ENCODE measurements at regions not wholly inside any gene's neighbourhood (a gene's known extent, or its start where the extent isn't known, plus 50 kb on each side); places are given as distances from the start of the nearest gene placed in this dataset.

DNA sequence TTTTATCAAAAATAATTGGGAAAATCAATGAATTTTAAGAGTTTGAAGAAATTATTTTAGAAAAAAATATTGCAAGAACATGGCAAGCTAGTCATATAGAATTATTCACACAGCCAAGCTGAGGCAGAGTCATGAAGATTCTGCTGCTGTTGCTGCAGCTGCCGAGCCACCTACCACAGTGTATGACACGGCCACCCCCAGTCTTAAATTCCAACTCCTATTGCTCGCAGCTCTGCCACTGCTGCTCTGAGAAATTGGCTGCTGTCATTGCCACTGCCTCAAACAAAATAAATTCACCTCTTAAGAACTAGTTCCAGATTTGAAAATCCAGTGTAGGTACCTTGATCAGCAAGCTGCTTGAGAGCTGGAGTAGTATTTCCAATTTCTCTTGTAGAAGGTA, 1318.8 kb upstream of the ACO1 start:
- BruUV-seq (replicated peaks) = no TSS peak
- no peak overlapping the region for H3K9ac ChIP-seq (ENCODE audit: low read length)
- no peak overlapping the region for H3K4me3 ChIP-seq (replicated peaks in 1 of 2; ENCODE audit: low read depth in 1 of 2, low read length in 2 of 2)
- H3K4me1 ChIP-seq (ENCODE audit: control insufficient read depth in 1 of 2, insufficient read depth in 2 of 2, low read length in 2 of 2) = no peaks in the 10 kb centered on the region
- DNase-seq (ENCODE audit: low read depth, low spot score) (no peak), ATAC-seq (no peak)
- H3K27ac ChIP-seq (ENCODE audit: low read depth, low read length) = no peak overlapping the region
- ChIA-PET CTCF (no interaction called here), POLR2A (no interaction called here), RAD21 (ENCODE audit: low non-redundant PET in 1 of 2, low total read pairs in 2 of 2, uncharacterized antibody in 2 of 2, unreplicated experiment in 2 of 2) (no interaction called here)
- H3K9me3 ChIP-seq (ENCODE audit: control insufficient read depth in 1 of 2, insufficient read depth in 1 of 2, low read depth in 1 of 2, low read length in 2 of 2) = no peaks in the 10 kb centered on the region
- intact Hi-C loops (cut with micrococcal nuclease) = no loop called here
- H3K79me2 ChIP-seq (ENCODE audit: insufficient read depth, low read length) = no peaks in the 10 kb centered on the region
- H3K36me3 ChIP-seq (ENCODE audit: control insufficient read depth in 1 of 2, insufficient read depth in 2 of 2, low read length in 2 of 2) = no peaks in the 10 kb centered on the region
- H4K20me1 ChIP-seq (ENCODE audit: insufficient read depth) = no peaks in the 10 kb centered on the region
- H3K27me3 ChIP-seq (ENCODE audit: insufficient read depth, low read length) = no peaks in the 10 kb centered on the region
- TF ChIP-seq, protein P1, sequence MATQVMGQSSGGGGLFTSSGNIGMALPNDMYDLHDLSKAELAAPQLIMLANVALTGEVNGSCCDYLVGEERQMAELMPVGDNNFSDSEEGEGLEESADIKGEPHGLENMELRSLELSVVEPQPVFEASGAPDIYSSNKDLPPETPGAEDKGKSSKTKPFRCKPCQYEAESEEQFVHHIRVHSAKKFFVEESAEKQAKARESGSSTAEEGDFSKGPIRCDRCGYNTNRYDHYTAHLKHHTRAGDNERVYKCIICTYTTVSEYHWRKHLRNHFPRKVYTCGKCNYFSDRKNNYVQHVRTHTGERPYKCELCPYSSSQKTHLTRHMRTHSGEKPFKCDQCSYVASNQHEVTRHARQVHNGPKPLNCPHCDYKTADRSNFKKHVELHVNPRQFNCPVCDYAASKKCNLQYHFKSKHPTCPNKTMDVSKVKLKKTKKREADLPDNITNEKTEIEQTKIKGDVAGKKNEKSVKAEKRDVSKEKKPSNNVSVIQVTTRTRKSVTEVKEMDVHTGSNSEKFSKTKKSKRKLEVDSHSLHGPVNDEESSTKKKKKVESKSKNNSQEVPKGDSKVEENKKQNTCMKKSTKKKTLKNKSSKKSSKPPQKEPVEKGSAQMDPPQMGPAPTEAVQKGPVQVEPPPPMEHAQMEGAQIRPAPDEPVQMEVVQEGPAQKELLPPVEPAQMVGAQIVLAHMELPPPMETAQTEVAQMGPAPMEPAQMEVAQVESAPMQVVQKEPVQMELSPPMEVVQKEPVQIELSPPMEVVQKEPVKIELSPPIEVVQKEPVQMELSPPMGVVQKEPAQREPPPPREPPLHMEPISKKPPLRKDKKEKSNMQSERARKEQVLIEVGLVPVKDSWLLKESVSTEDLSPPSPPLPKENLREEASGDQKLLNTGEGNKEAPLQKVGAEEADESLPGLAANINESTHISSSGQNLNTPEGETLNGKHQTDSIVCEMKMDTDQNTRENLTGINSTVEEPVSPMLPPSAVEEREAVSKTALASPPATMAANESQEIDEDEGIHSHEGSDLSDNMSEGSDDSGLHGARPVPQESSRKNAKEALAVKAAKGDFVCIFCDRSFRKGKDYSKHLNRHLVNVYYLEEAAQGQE (IDR thresholded peaks at IDR 0.05; ENCODE audit: low read depth) = no peak
- TF ChIP-seq SIN3A (IDR thresholded peaks at IDR 0.05; ENCODE audit: low read depth) (no peak), POLR2AphosphoS5 (IDR thresholded peaks at IDR 0.05; ENCODE audit: low read depth, low read length) (no peak), CBX3 (IDR thresholded peaks at IDR 0.05; ENCODE audit: low read depth) (no peak)
- H3K4me2 ChIP-seq (ENCODE audit: low read length) = no peak overlapping the region
- no peaks in the 10 kb centered on the region for H3K9me2 ChIP-seq (ENCODE audit: insufficient read depth)
- H2AFZ ChIP-seq (ENCODE audit: low read depth, low read length, poor library complexity, severe bottlenecking) = no peak overlapping the region

DNA sequence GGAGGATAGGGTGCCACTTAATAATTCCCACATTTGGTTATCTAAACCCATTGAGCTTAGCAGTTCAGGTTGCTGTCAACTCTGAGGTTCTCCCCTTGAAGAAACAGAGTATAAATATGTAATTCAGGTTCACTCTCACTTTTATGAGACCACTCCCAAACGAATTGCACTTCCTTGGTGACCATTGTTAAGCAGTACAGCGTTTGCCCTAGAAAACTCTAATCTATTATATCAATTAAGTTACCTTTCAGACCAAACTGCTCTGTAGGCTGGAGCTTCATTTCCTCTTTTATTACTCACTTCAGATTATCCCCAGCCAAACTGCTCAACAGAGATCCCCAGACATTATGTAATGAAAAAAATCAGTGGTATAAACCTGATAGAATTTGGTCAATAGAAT, 1317.0 kb upstream of the ACO1 start:
- no peaks in the 10 kb centered on the region for H3K27me3 ChIP-seq (ENCODE audit: insufficient read depth, low read length)
- no TSS peak for BruUV-seq (replicated peaks)
- RAD21 ChIA-PET (ENCODE audit: low non-redundant PET in 1 of 2, low total read pairs in 2 of 2, uncharacterized antibody in 2 of 2, unreplicated experiment in 2 of 2) = no interaction called here
- TF ChIP-seq YY1 (IDR thresholded peaks at IDR 0.05; ENCODE audit: extremely low read depth, insufficient replicate concordance, low read depth, low read length) (no peak), ATF3 (IDR thresholded peaks at IDR 0.05) (no peak), ZFX (IDR thresholded peaks at IDR 0.05) (no peak), POLR2AphosphoS5 (IDR thresholded peaks at IDR 0.05; ENCODE audit: low read depth, low read length) (no peak), SP1 (IDR thresholded peaks at IDR 0.05; ENCODE audit: low read depth) (no peak), SIN3A (IDR thresholded peaks at IDR 0.05; ENCODE audit: low read depth) (no peak), ZBTB33 (IDR thresholded peaks at IDR 0.05; ENCODE audit: extremely low read depth, insufficient replicate concordance, low read length) (no peak)
- TF ChIP-seq, protein P2, sequence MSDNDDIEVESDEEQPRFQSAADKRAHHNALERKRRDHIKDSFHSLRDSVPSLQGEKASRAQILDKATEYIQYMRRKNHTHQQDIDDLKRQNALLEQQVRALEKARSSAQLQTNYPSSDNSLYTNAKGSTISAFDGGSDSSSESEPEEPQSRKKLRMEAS (IDR thresholded peaks at IDR 0.05) = no peak
- TF ChIP-seq, protein P1 (IDR thresholded peaks at IDR 0.05; ENCODE audit: low read depth) = no peak

More for the DNA sequence above, 1317.0 kb upstream of the ACO1 start:
- Histone ChIP-seq H3K4me1 (ENCODE audit: control insufficient read depth in 1 of 2, insufficient read depth in 2 of 2, low read length in 2 of 2) (no peaks in the 10 kb centered on the region), H3K79me2 (ENCODE audit: insufficient read depth, low read length) (no peaks in the 10 kb centered on the region), H4K20me1 (ENCODE audit: insufficient read depth) (no peaks in the 10 kb centered on the region), H3K9me3 (ENCODE audit: control insufficient read depth in 1 of 2, insufficient read depth in 1 of 2, low read depth in 1 of 2, low read length in 2 of 2) (peaks cover 0 to 4% of the 10 kb centered on the region in 2 experiments; a peak in 1 of 4 replicates), H3K27ac (ENCODE audit: low read depth, low read length) (no peak overlapping the region), H3K9me2 (ENCODE audit: insufficient read depth) (no peaks in the 10 kb centered on the region), H3K36me3 (ENCODE audit: control insufficient read depth in 1 of 2, insufficient read depth in 2 of 2, low read length in 2 of 2) (no peaks in the 10 kb centered on the region), H3K4me2 (ENCODE audit: low read length) (no peak overlapping the region), H2AFZ (ENCODE audit: low read depth, low read length, poor library complexity, severe bottlenecking) (no peak overlapping the region), H3K4me3 (replicated peaks in 1 of 2; ENCODE audit: low read depth in 1 of 2, low read length in 2 of 2) (no peak overlapping the region), H3K9ac (ENCODE audit: low read length) (no peak overlapping the region)
- intact Hi-C loops (cut with micrococcal nuclease) = no loop called here
- ATAC-seq = no peak
- CTCF ChIA-PET = no interaction called here
- POLR2A ChIA-PET = no interaction called here
- no peak for DNase-seq (ENCODE audit: low read depth, low spot score)
